HuH-7 (cell line): ENCODE measurements at regions not wholly inside any gene's neighbourhood (a gene's known extent, or its start where the extent isn't known, plus 50 kb on each side); places are given as distances from the start of the nearest gene placed in this dataset.
"Not testable (repeated sequence)": the region's sequence is repeated elsewhere in the genome, so short reads cannot be mapped to it uniquely, and the experiment has no call there.

ENCODE experiments used
- DNase-seq: peaks from one replicate; pipeline ENCODE4 v3.0.0; 2011; ENCODE audit warnings: low spot score

GRCh38 chr13:95388420-95389079 lies 87.3 kb upstream of the ABCC4 start:
- no peak for DNase-seq

- no peak for DNase-seq
These were observed 90.1 kb upstream of the ABCC4 start for GRCh38 chr13:95391362-95391761.

- DNase-seq: no peak
These were observed 90.5 kb upstream of the ABCC4 start for GRCh38 chr13:95391785-95392184.

GRCh38 chr13:95392597-95392996 lies 91.3 kb upstream of the ABCC4 start:
- DNase-seq: no peak

GRCh38 chr13:95403349-95404140 lies 102.3 kb upstream of the ABCC4 start:
- DNase-seq: no peak

- peak; percentile 40 for DNase-seq
These were observed 103.1 kb upstream of the ABCC4 start for GRCh38 chr13:95404141-95404882.

GRCh38 chr13:95406176-95406575 lies 104.9 kb upstream of the ABCC4 start:
- DNase-seq: no peak

GRCh38 chr13:95411428-95412040 lies 110.3 kb upstream of the ABCC4 start:
- no peak for DNase-seq

- no peak for DNase-seq
These were observed 117.7 kb upstream of the ABCC4 start for GRCh38 chr13:95418946-95419345.

- no peak for DNase-seq
These were observed 119.2 kb upstream of the ABCC4 start for GRCh38 chr13:95420501-95420900.

GRCh38 chr13:95426631-95427030 lies 125.4 kb upstream of the ABCC4 start:
- no peak for DNase-seq

GRCh38 chr13:95430525-95430924 lies 122.0 kb upstream of the CLDN10 start:
- DNase-seq: not testable (repeated sequence)

GRCh38 chr13:95432141-95432540 lies 120.4 kb upstream of the CLDN10 start:
- no peak for DNase-seq

- no peak for DNase-seq
These were observed 119.0 kb upstream of the CLDN10 start for GRCh38 chr13:95433537-95433936.

GRCh38 chr13:95434111-95434510 lies 118.4 kb upstream of the CLDN10 start:
- no peak for DNase-seq

- DNase-seq: no peak
These were observed 115.0 kb upstream of the CLDN10 start for GRCh38 chr13:95437561-95437960.

- DNase-seq: no peak
These were observed 114.2 kb upstream of the CLDN10 start for GRCh38 chr13:95438297-95438696.

GRCh38 chr13:95440441-95441088 lies 112.0 kb upstream of the CLDN10 start:
- DNase-seq: no peak

- no peak for DNase-seq
These were observed 111.2 kb upstream of the CLDN10 start for GRCh38 chr13:95441326-95441725.

- no peak for DNase-seq
These were observed 108.4 kb upstream of the CLDN10 start for GRCh38 chr13:95444006-95444730.

- DNase-seq: no peak
These were observed 107.4 kb upstream of the CLDN10 start for GRCh38 chr13:95445131-95445530.
